Left lung (tissue), 4 donors: ENCODE measurements at regions not wholly inside any gene's neighbourhood (a gene's known extent, or its start where the extent isn't known, plus 50 kb on each side); places are given as distances from the start of the nearest gene placed in this dataset.

Source experiments
- ATAC-seq: fragments of 200-7000 bp; cut with Tn5 transposase; one replicate; pipeline ENCODE4 v1.9.1; 2020; ENCODE audit warnings: moderate library complexity
- DNase-seq, 4 donors: peaks; one replicate each; pipeline ENCODE4 v3.0.0-alpha.2; 2013 to 2020
- H3K27ac ChIP-seq, 2 donors: fragments of 200-600 bp; sonication (generic) in 1 of 2; one replicate each; pipeline versions ENCODE4 v1.5.0 to v1.8.0; 2020 to 2021
- H3K27me3 ChIP-seq, 2 donors: fragments of 200-600 bp; sonication (generic) in 1 of 2; one replicate each; pipeline versions ENCODE4 v1.5.0 to v1.8.0; 2020 to 2021
- H3K36me3 ChIP-seq, 2 donors: fragments of 200-600 bp; sonication (generic) in 1 of 2; one replicate each; pipeline versions ENCODE4 v1.5.0 to v1.8.0; 2020 to 2021
- H3K4me1 ChIP-seq, 2 donors: fragments of 200-600 bp; one replicate each; pipeline ENCODE4 v1.8.0; 2021
- H3K4me3 ChIP-seq, 2 donors: fragments of 200-600 bp; sonication (generic) in 1 of 2; one replicate each; pipeline versions ENCODE4 v1.5.0 to v1.8.0; 2020 to 2021; ENCODE audit warnings: mild to moderate bottlenecking in 1 of 2
- H3K9me3 ChIP-seq, 2 donors: fragments of 200-600 bp; sonication (generic) in 1 of 2; one replicate each; pipeline versions ENCODE4 v1.5.0 to v1.8.0; 2020 to 2021
- CTCF ChIP-seq, 2 donors: fragments of 200-600 bp; sonication (generic) in 1 of 2; IDR thresholded peaks; one replicate each; pipeline versions ENCODE4 v1.5.0 to v1.8.0; 2021; ENCODE audit warnings: antibody characterized with exemption in 2 of 2
- intact Hi-C, 2 donors: fragments of 100-400 bp; cut with DNase I; formaldehyde crosslinking; loops; one replicate each; pipeline versions ENCODE4 v1.11.2 to v1.14.2; 2022
- donor health status: DM: no; HTN: yes; CAD: no.
- donor health status: DM: no; HTN: no; CAD: no.

- DNase-seq (no peak), ATAC-seq (no peak)
- TF ChIP-seq CTCF (IDR thresholded peaks at IDR 0.05), result no peak
- Histone ChIP-seq H3K4me3 (no peak overlapping the region), H3K27ac (no peak overlapping the region), H3K36me3 (no peaks in the 10 kb centered on the region), H3K4me1 (no peaks in the 10 kb centered on the region), H3K27me3 (no peaks in the 10 kb centered on the region), H3K9me3 (no peaks in the 10 kb centered on the region)
- intact Hi-C loops, result no loop called here
Observed at GRCh38 chrX:34560180-34560579, 96.9 kb downstream of the TMEM47 start.

GRCh38 chrX:34559325-34559724 is 97.8 kb downstream of the TMEM47 start:
- no peaks in the 10 kb centered on the region for H3K4me1 ChIP-seq
- H3K36me3 ChIP-seq, result no peaks in the 10 kb centered on the region
- intact Hi-C loops, result no loop called here
- no peak for TF ChIP-seq CTCF (IDR thresholded peaks at IDR 0.05)
- DNase-seq (no peak), ATAC-seq (no peak)
- H3K27me3 ChIP-seq, result no peaks in the 10 kb centered on the region
- no peaks in the 10 kb centered on the region for H3K9me3 ChIP-seq
- no peak overlapping the region for H3K4me3 ChIP-seq
- H3K27ac ChIP-seq, result no peak overlapping the region

GRCh38 chrX:34557733-34558132 is 99.4 kb downstream of the TMEM47 start:
- intact Hi-C loops, result no loop called here
- DNase-seq, result no peak
- Histone ChIP-seq H3K27me3 (no peaks in the 10 kb centered on the region), H3K27ac (no peak overlapping the region), H3K9me3 (no peaks in the 10 kb centered on the region), H3K4me1 (no peaks in the 10 kb centered on the region), H3K4me3 (no peak overlapping the region), H3K36me3 (no peaks in the 10 kb centered on the region)
- TF ChIP-seq CTCF (IDR thresholded peaks at IDR 0.05), result no peak
- ATAC-seq, result no peak

GRCh38 chrX:34555481-34555880 is 101.6 kb downstream of the TMEM47 start:
- no peak overlapping the region for H3K27ac ChIP-seq
- no peak for TF ChIP-seq CTCF (IDR thresholded peaks at IDR 0.05)
- intact Hi-C loops, result no loop called here

GRCh38 chrX:34546366-34546765 is 110.7 kb downstream of the TMEM47 start:
- no peak overlapping the region for H3K27ac ChIP-seq
- intact Hi-C loops, result no loop called here
- no peak for ATAC-seq
- H3K36me3 ChIP-seq, result no peaks in the 10 kb centered on the region
- TF ChIP-seq CTCF (IDR thresholded peaks at IDR 0.05), result no peak
- H3K9me3 ChIP-seq, result no peaks in the 10 kb centered on the region
- H3K4me3 ChIP-seq, result no peak overlapping the region
- H3K27me3 ChIP-seq, result no peaks in the 10 kb centered on the region
- no peak for DNase-seq
- H3K4me1 ChIP-seq, result no peaks in the 10 kb centered on the region

More at GRCh38 chrX:34555481-34555880, 101.6 kb downstream of the TMEM47 start:
- no peaks in the 10 kb centered on the region for H3K27me3 ChIP-seq
- no peaks in the 10 kb centered on the region for H3K9me3 ChIP-seq
- no peak for DNase-seq
- ATAC-seq, result no peak
- no peak overlapping the region for H3K4me3 ChIP-seq
- H3K4me1 ChIP-seq, result no peaks in the 10 kb centered on the region
- H3K36me3 ChIP-seq, result no peaks in the 10 kb centered on the region
